ENCODE measurements at regions not wholly inside any gene's neighbourhood (a gene's known extent, or its start where the extent isn't known, plus 50 kb on each side); places are given as distances from the start of the nearest gene placed in this dataset.

GRCh38 chr7:15888090-15888489 is 201.6 kb upstream of the MEOX2 start:
- TF ChIP-seq POLR2A (IDR thresholded peaks at IDR 0.05) (no peak), CTCF (IDR thresholded peaks at IDR 0.05) (no peak)

All from tibial nerve (tissue), 3 donors.